ENCODE measurements at regions not wholly inside any gene's neighbourhood (a gene's known extent, or its start where the extent isn't known, plus 50 kb on each side); places are given as distances from the start of the nearest gene placed in this dataset.

- Histone ChIP-seq H3K27me3 (ENCODE audit: control insufficient read depth, insufficient read depth, low read length) (no peaks in the 10 kb centered on the region), H3K4me3 (ENCODE audit: low read depth, low read length) (no peak overlapping the region), H3K27ac (ENCODE audit: low read depth, low read length) (no peak overlapping the region), H3K36me3 (ENCODE audit: control insufficient read depth, insufficient read depth, low read length) (no peaks in the 10 kb centered on the region), H3K9me3 (ENCODE audit: control insufficient read depth, insufficient read depth, low read length) (no peaks in the 10 kb centered on the region), H3K4me1 (ENCODE audit: control insufficient read depth, insufficient read depth, low read length) (no peaks in the 10 kb centered on the region)
- peak in 2 of 6 donors; percentile 4 to 15 for DNase-seq (ENCODE audit: low read depth in 4 of 6, low spot score in 6 of 6)
- no CpG with 5 or more reads among the region's 3 CpGs for WGBS (ENCODE audit: insufficient coverage)
These were observed 844.5 kb downstream of the NLGN4Y start for GRCh38 chrY:15368786-15369185.

- Histone ChIP-seq H3K9me3 (ENCODE audit: control insufficient read depth, insufficient read depth, low read length) (no peaks in the 10 kb centered on the region), H3K27me3 (ENCODE audit: control insufficient read depth, insufficient read depth, low read length) (no peaks in the 10 kb centered on the region), H3K27ac (ENCODE audit: low read depth, low read length) (no peak overlapping the region), H3K4me1 (ENCODE audit: control insufficient read depth, insufficient read depth, low read length) (no peaks in the 10 kb centered on the region), H3K36me3 (ENCODE audit: control insufficient read depth, insufficient read depth, low read length) (no peaks in the 10 kb centered on the region), H3K4me3 (ENCODE audit: low read depth, low read length) (no peak overlapping the region)
- WGBS (ENCODE audit: insufficient coverage): no CpG with 5 or more reads among the region's 1 CpG
- DNase-seq (ENCODE audit: low read depth in 4 of 6, low spot score in 6 of 6): no peak
These were observed 860.8 kb downstream of the NLGN4Y start for GRCh38 chrY:15385178-15385577.

- Histone ChIP-seq H3K27me3 (ENCODE audit: control insufficient read depth, insufficient read depth, low read length) (no peaks in the 10 kb centered on the region), H3K9me3 (ENCODE audit: control insufficient read depth, insufficient read depth, low read length) (no peaks in the 10 kb centered on the region), H3K36me3 (ENCODE audit: control insufficient read depth, insufficient read depth, low read length) (no peaks in the 10 kb centered on the region), H3K4me1 (ENCODE audit: control insufficient read depth, insufficient read depth, low read length) (no peaks in the 10 kb centered on the region), H3K27ac (ENCODE audit: low read depth, low read length) (no peak overlapping the region), H3K4me3 (ENCODE audit: low read depth, low read length) (no peak overlapping the region)
- DNase-seq (ENCODE audit: low read depth in 4 of 6, low spot score in 6 of 6): no peak
- no CpG with 5 or more reads among the region's 1 CpG for WGBS (ENCODE audit: insufficient coverage)
These were observed 873.4 kb downstream of the NLGN4Y start for GRCh38 chrY:15397556-15398280.

- Histone ChIP-seq H3K36me3 (ENCODE audit: control insufficient read depth, insufficient read depth, low read length) (no peaks in the 10 kb centered on the region), H3K4me1 (ENCODE audit: control insufficient read depth, insufficient read depth, low read length) (no peaks in the 10 kb centered on the region), H3K9me3 (ENCODE audit: control insufficient read depth, insufficient read depth, low read length) (no peaks in the 10 kb centered on the region), H3K4me3 (ENCODE audit: low read depth, low read length) (no peak overlapping the region), H3K27me3 (ENCODE audit: control insufficient read depth, insufficient read depth, low read length) (no peaks in the 10 kb centered on the region), H3K27ac (ENCODE audit: low read depth, low read length) (no peak overlapping the region)
- no peak for DNase-seq (ENCODE audit: low read depth in 4 of 6, low spot score in 6 of 6)
- no CpG with 5 or more reads among the region's 2 CpGs for WGBS (ENCODE audit: insufficient coverage)
These were observed 878.1 kb downstream of the NLGN4Y start for GRCh38 chrY:15402451-15402850.

- peak in 1 of 6 donors; percentile 1 for DNase-seq (ENCODE audit: low read depth in 4 of 6, low spot score in 6 of 6)
- H3K27ac ChIP-seq (ENCODE audit: low read depth, low read length): no peak overlapping the region
- H3K4me1 ChIP-seq (ENCODE audit: control insufficient read depth, insufficient read depth, low read length): no peaks in the 10 kb centered on the region
- no CpG with 5 or more reads among the region's 1 CpG for WGBS (ENCODE audit: insufficient coverage)
- H3K27me3 ChIP-seq (ENCODE audit: control insufficient read depth, insufficient read depth, low read length): no peaks in the 10 kb centered on the region
- no peaks in the 10 kb centered on the region for H3K9me3 ChIP-seq (ENCODE audit: control insufficient read depth, insufficient read depth, low read length)
- no peak overlapping the region for H3K4me3 ChIP-seq (ENCODE audit: low read depth, low read length)
- H3K36me3 ChIP-seq (ENCODE audit: control insufficient read depth, insufficient read depth, low read length): no peaks in the 10 kb centered on the region
These were observed 880.2 kb downstream of the NLGN4Y start for GRCh38 chrY:15404551-15404950.

GRCh38 chrY:15415165-15415564 is 890.8 kb downstream of the NLGN4Y start:
- Histone ChIP-seq H3K4me3 (ENCODE audit: low read depth, low read length) (no peak overlapping the region), H3K27me3 (ENCODE audit: control insufficient read depth, insufficient read depth, low read length) (no peaks in the 10 kb centered on the region), H3K9me3 (ENCODE audit: control insufficient read depth, insufficient read depth, low read length) (no peaks in the 10 kb centered on the region), H3K36me3 (ENCODE audit: control insufficient read depth, insufficient read depth, low read length) (no peaks in the 10 kb centered on the region), H3K4me1 (ENCODE audit: control insufficient read depth, insufficient read depth, low read length) (no peaks in the 10 kb centered on the region), H3K27ac (ENCODE audit: low read depth, low read length) (no peak overlapping the region)
- DNase-seq (ENCODE audit: low read depth in 4 of 6, low spot score in 6 of 6): no peak
- WGBS (ENCODE audit: insufficient coverage): no CpG with 5 or more reads among the region's 1 CpG

GRCh38 chrY:15418613-15419012 is 894.3 kb downstream of the NLGN4Y start:
- H3K4me3 ChIP-seq (ENCODE audit: low read depth, low read length): no peak overlapping the region
- no peaks in the 10 kb centered on the region for H3K9me3 ChIP-seq (ENCODE audit: control insufficient read depth, insufficient read depth, low read length)
- no peaks in the 10 kb centered on the region for H3K36me3 ChIP-seq (ENCODE audit: control insufficient read depth, insufficient read depth, low read length)
- H3K4me1 ChIP-seq (ENCODE audit: control insufficient read depth, insufficient read depth, low read length): no peaks in the 10 kb centered on the region
- no peak for DNase-seq (ENCODE audit: low read depth in 4 of 6, low spot score in 6 of 6)
- no peak overlapping the region for H3K27ac ChIP-seq (ENCODE audit: low read depth, low read length)
- H3K27me3 ChIP-seq (ENCODE audit: control insufficient read depth, insufficient read depth, low read length): no peaks in the 10 kb centered on the region

GRCh38 chrY:15424665-15425132 is 900.4 kb downstream of the NLGN4Y start:
- no peaks in the 10 kb centered on the region for H3K4me1 ChIP-seq (ENCODE audit: control insufficient read depth, insufficient read depth, low read length)
- H3K36me3 ChIP-seq (ENCODE audit: control insufficient read depth, insufficient read depth, low read length): no peaks in the 10 kb centered on the region
- no peaks in the 10 kb centered on the region for H3K27me3 ChIP-seq (ENCODE audit: control insufficient read depth, insufficient read depth, low read length)
- no peak overlapping the region for H3K4me3 ChIP-seq (ENCODE audit: low read depth, low read length)
- H3K9me3 ChIP-seq (ENCODE audit: control insufficient read depth, insufficient read depth, low read length): no peaks in the 10 kb centered on the region
- no CpG with 5 or more reads among the region's 6 CpGs for WGBS (ENCODE audit: insufficient coverage)
- no peak overlapping the region for H3K27ac ChIP-seq (ENCODE audit: low read depth, low read length)
- DNase-seq (ENCODE audit: low read depth in 4 of 6, low spot score in 6 of 6): peak in 3 of 6 donors; percentile 11 to 22 (median 19)

- H3K27ac ChIP-seq (ENCODE audit: low read depth, low read length): no peak overlapping the region
- H3K9me3 ChIP-seq (ENCODE audit: control insufficient read depth, insufficient read depth, low read length): no peaks in the 10 kb centered on the region
- no peaks in the 10 kb centered on the region for H3K27me3 ChIP-seq (ENCODE audit: control insufficient read depth, insufficient read depth, low read length)
- H3K4me3 ChIP-seq (ENCODE audit: low read depth, low read length): no peak overlapping the region
- WGBS (ENCODE audit: insufficient coverage): no CpG with 5 or more reads among the region's 4 CpGs
- DNase-seq (ENCODE audit: low read depth in 4 of 6, low spot score in 6 of 6): no peak
- no peaks in the 10 kb centered on the region for H3K36me3 ChIP-seq (ENCODE audit: control insufficient read depth, insufficient read depth, low read length)
- no peaks in the 10 kb centered on the region for H3K4me1 ChIP-seq (ENCODE audit: control insufficient read depth, insufficient read depth, low read length)
These were observed 915.8 kb downstream of the NLGN4Y start for GRCh38 chrY:15440021-15440695.
